ENCODE measurements at regions not wholly inside any gene's neighbourhood (a gene's known extent, or its start where the extent isn't known, plus 50 kb on each side); places are given as distances from the start of the nearest gene placed in this dataset.

DNA sequence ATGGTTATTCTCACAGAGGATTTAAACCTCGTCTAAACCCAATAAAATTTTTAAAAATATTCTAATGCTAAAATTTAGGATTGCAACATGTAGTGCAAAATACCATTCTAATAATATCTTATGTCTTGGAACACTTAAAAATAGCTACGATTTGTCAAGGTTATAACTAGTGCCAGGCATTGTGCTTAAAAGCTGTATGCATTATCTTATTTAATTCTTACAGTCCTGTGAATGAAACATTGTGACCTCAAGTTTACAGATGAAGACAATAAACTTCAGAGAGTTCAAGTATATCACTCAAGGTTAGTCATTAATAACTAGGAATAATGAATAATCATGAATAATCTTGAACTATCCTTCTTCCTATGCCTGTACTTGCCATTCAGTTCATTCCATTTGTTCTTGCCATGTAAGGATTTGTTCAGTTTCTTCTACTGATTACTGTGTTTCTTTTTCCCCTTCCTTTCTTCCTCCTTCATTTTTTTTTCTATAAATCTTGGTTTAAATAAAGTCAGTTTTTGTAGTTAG lies 897.6 kb upstream of the NR2F2 start:
- no peaks in the 10 kb centered on the region; the same call in 1 of the 2 replicates for H3K4me1 ChIP-seq
- no peak overlapping the region for H3K4me3 ChIP-seq
- no peak for DNase-seq
- H3K27ac ChIP-seq = no peak overlapping the region
- H3K9me3 ChIP-seq (replicated peaks) = no peaks in the 10 kb centered on the region
- no peaks in the 10 kb centered on the region for H3K36me3 ChIP-seq
- no peaks in the 10 kb centered on the region for H3K27me3 ChIP-seq

DNA sequence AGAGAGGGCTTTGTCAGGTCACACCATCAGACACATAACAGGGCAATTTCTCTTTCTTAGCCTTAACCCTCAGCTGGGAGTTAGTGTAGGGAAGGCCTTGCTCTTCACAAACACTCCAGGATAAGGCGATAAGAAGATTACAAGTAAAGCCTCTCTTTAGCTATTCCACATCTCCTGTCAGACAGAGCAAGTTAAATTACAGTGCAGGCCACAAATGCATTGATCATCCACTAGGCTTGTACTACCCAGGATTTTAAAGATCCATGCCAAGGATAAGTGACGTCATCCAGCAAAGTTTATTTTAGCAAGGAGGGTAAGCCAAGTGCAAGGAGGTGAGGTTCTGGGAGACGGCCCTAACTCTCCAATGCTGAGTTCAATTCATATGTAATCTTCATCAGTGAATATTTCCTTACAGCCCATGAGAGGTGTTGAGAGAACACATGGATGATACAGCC lies 890.6 kb upstream of the NR2F2 start:
- H3K27me3 ChIP-seq = no peaks in the 10 kb centered on the region
- no peak overlapping the region for H3K4me3 ChIP-seq
- H3K4me1 ChIP-seq = no peaks in the 10 kb centered on the region
- DNase-seq = no peak
- H3K9me3 ChIP-seq (replicated peaks) = no peaks in the 10 kb centered on the region
- H3K27ac ChIP-seq = no peak overlapping the region
- no peaks in the 10 kb centered on the region for H3K36me3 ChIP-seq

DNA sequence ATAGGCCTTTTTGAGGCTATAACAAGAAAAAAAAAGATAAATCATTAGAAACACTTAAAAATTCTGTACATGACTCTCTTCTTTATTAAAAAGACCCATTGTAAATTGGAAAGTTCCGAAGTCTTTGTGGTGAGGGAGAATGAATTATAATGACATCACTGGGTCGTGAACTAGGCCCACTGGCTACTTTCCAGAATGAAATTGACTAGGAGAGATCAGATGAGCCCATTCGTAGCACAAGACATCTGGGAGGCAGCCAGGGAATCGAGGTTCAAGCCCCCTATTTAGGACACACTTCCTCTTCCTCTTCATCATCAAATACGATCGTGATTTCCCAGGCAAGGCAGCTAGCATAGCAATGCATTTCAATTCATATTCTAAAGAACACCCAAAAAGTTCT lies 889.8 kb upstream of the NR2F2 start:
- peak in 1 of 2 experiments; percentile 12 for DNase-seq
- no peak overlapping the region for H3K4me3 ChIP-seq

DNA sequence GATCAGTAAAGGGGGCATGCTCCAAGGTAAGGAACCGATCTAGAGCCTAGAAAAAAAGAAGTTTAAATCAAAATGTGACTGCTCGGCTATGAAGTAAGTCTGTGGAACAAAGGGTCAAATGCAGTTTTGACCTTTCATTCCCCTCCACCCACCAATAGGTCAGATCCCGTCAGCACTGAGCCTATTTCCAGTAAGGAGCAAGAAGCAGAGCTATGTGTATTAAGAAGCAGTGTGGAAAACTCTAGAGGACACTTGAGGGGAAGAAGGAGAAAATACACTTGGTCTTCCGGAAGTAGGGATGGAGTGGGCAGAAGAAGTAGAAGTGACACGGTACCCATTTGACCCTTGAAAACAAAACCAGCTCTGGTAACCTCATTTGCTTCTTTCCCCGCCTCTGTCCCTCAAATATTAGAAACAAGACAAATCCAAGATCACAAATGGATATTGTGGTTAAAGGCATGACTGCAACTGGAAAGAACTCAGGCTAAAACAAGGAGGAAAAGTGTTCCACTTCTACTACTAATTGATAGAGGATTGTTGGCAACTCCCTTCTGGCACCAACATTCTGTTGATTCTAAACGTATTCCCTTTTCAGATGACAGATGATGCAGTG lies 888.3 kb upstream of the NR2F2 start:
- no peaks in the 10 kb centered on the region; the same call in 1 of the 2 replicates for H3K9me3 ChIP-seq (replicated peaks)
- H3K27me3 ChIP-seq = no peaks in the 10 kb centered on the region
- no peaks in the 10 kb centered on the region for H3K36me3 ChIP-seq
- H3K4me3 ChIP-seq = no peak overlapping the region
- no peaks in the 10 kb centered on the region for H3K4me1 ChIP-seq
- no peak overlapping the region for H3K27ac ChIP-seq
- DNase-seq = no peak

More for the DNA sequence above, 889.8 kb upstream of the NR2F2 start:
- H3K36me3 ChIP-seq = no peaks in the 10 kb centered on the region
- H3K27me3 ChIP-seq = no peaks in the 10 kb centered on the region
- H3K9me3 ChIP-seq (replicated peaks) = no peaks in the 10 kb centered on the region; the same call in 1 of the 2 replicates
- no peak overlapping the region for H3K27ac ChIP-seq
- no peaks in the 10 kb centered on the region for H3K4me1 ChIP-seq

DNA sequence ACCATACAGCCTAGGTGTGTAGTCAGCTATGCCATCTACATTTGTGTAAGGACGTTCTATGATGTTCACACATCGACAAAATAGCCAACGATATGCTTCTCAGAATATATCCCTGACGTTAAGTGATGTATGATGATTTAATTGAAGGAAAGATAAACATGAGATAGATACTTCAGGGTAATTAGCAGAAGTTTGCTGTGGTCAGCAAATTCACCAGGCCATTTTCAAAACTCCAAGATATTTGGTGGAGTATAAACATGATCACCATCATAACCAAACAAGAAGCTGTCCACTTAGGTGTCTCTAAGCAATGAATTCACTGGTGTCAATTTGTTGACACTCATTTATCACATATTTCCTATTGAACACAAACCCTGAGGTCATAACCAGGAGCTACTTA lies 885.6 kb upstream of the NR2F2 start:
- no peaks in the 10 kb centered on the region for H3K27me3 ChIP-seq
- H3K4me3 ChIP-seq = no peak overlapping the region
- DNase-seq = no peak
- no peak overlapping the region for H3K27ac ChIP-seq
- no peaks in the 10 kb centered on the region for H3K4me1 ChIP-seq
- no peaks in the 10 kb centered on the region for H3K36me3 ChIP-seq
- H3K9me3 ChIP-seq (replicated peaks) = no peaks in the 10 kb centered on the region; the same call in 1 of the 2 replicates

DNA sequence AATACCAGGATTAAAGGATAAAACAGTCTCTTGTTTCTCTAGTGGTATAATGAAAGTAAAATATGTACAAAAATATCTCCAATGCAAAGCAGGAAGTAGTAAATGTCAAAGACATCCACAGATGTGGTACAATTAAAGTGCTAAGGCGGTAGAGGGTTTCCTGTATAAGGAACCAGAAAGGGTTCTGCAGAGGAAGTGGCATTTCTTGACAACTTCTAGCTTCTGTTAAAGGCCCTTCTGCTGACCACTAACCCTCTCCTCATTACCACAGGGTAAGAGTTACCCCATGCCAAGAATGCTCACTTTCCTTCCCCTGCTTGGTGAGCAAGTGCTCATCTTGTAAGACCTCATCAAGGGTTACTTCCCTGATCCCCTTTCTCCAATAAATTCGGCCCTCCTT lies 883.6 kb upstream of the NR2F2 start:
- Histone ChIP-seq H3K4me3 (no peak overlapping the region), H3K27ac (no peak overlapping the region), H3K4me1 (no peaks in the 10 kb centered on the region), H3K27me3 (no peaks in the 10 kb centered on the region), H3K9me3 (replicated peaks) (peaks cover 3% of the 10 kb centered on the region; the same call in 1 of the 2 replicates), H3K36me3 (no peaks in the 10 kb centered on the region)
- no peak for DNase-seq

DNA sequence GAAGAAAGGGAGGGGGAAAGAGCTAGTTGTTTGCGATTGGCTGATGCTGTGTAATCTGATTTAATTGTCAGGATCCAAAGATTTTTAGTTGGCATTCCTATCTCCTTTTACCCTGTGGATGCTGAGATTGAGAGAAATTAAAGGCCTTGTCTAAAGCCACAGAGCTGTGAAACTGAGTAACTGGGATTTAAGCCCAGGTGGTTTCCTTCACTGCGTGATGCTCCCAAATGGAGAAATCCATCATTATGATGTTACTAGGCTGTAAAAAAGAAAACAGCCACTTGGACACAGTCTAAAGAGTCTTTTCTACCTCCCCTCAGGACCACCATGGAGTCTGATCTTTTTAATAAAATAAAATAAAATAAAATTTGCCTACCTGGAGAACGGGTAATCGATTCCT lies 883.0 kb upstream of the NR2F2 start:
- H3K36me3 ChIP-seq = no peaks in the 10 kb centered on the region
- no peak for DNase-seq
- H3K27me3 ChIP-seq = no peaks in the 10 kb centered on the region
- H3K4me1 ChIP-seq = no peaks in the 10 kb centered on the region
- no peak overlapping the region for H3K4me3 ChIP-seq
- no peak overlapping the region for H3K27ac ChIP-seq
- peaks cover 3% of the 10 kb centered on the region; the same call in 1 of the 2 replicates for H3K9me3 ChIP-seq (replicated peaks)

DNA sequence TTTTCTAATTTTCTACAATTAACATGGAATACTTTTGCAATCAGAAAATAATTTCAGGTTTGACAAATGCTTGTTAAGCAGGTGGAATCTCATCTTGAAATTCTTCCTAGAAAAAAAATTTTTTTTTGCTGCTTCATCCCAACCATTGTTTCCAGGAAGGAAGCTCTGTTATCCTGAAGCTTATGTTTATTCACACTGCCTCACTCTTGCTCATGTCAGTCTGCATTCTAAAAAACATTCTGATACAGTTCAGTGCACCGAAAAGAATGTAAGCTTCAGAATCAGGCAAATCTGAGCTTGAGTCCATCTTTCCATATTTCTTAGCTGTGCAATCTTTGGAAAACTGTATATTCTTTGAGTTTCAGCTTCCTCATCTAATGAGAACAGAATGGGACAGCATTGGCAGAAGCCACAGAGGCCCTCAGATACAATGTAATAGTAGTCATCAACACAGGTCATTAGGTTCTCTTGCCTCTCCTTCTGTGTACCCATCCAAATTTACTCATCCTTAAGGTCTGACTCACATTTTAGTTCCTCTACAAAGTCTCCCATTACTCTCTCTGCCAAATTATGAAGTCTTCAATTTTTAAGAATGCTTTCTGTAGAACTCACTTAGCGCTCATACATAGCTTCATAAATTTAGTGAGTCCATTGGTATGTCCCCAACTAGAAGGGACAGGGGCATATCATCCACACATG lies 881.8 kb upstream of the NR2F2 start:
- Histone ChIP-seq H3K36me3 (no peaks in the 10 kb centered on the region), H3K27ac (no peak overlapping the region), H3K4me1 (no peaks in the 10 kb centered on the region), H3K9me3 (replicated peaks) (peaks cover 3% of the 10 kb centered on the region; the same call in 1 of the 2 replicates), H3K4me3 (no peak overlapping the region), H3K27me3 (no peaks in the 10 kb centered on the region)
- DNase-seq = no peak

DNA sequence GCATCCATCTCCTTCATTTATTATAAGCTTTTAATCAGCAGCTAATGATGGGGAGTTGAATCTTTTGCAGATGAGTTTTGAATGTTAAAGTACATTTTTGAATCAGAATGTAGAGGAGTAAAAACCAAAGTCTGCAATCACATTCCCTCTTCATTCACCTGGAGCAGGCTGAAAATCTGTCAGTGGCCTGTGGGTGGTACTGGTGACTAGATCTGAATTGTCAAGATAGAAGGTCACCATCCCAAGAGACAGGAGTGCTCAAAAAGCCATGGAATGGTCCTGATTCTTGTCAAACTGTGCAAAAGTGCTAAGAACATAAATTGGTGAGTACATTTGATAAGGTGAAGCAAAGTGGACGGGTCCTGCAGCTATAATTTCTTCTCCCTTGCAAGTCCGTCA lies 881.3 kb upstream of the NR2F2 start:
- Histone ChIP-seq H3K4me1 (no peaks in the 10 kb centered on the region), H3K4me3 (no peak overlapping the region), H3K27ac (no peak overlapping the region), H3K36me3 (no peaks in the 10 kb centered on the region), H3K27me3 (no peaks in the 10 kb centered on the region), H3K9me3 (replicated peaks) (peaks cover 3% of the 10 kb centered on the region; the same call in 1 of the 2 replicates)
- no peak for DNase-seq

DNA sequence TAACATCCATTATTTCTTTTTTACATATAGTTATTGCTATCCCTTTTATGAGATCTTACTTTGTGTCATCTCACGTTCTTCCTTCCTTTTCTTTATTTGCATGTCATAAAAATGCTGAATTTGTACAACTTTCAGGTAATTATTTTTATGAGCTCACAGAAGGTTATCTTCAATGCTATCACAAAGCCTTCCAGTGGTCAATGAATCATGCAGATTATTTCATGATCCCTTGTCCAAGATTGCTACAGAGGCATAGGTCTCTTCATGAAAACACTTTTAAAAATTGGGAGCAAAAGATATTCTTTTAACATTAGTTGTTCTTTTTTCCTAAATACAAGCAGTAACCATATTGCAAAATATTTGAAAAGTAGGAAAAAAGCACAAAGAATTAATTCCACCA lies 880.1 kb upstream of the NR2F2 start:
- H3K27ac ChIP-seq = no peak overlapping the region
- peaks cover 3% of the 10 kb centered on the region; the same call in 1 of the 2 replicates for H3K9me3 ChIP-seq (replicated peaks)
- no peaks in the 10 kb centered on the region for H3K36me3 ChIP-seq
- H3K27me3 ChIP-seq = no peaks in the 10 kb centered on the region
- no peak overlapping the region for H3K4me3 ChIP-seq
- H3K4me1 ChIP-seq = no peaks in the 10 kb centered on the region
- no peak for DNase-seq

DNA sequence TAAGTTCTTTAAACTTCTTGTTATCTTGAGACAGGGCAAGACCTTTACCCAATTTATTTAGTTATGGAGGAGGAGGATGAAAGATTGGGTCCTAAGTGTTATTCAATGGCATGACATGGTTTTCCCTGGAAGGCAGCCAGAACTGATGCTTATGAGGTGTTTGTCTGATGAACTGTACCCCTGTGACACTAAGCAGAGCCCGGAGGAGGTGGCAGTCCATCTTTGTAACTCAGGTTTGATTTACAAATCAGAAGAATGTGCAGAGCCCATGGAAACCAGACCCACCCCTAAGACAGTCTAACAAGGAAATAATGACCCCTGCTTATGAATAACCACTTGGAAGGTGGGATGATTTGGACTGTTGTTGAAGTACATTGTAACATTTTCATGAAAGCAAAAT lies 878.6 kb upstream of the NR2F2 start:
- Histone ChIP-seq H3K9me3 (replicated peaks) (0 out of 2 replicates have a peak, but pooled peaks cover 3% of the 10 kb centered on the region), H3K4me1 (no peaks in the 10 kb centered on the region), H3K36me3 (no peaks in the 10 kb centered on the region), H3K4me3 (no peak overlapping the region), H3K27ac (no peak overlapping the region), H3K27me3 (no peaks in the 10 kb centered on the region)
- DNase-seq = no peak

DNA sequence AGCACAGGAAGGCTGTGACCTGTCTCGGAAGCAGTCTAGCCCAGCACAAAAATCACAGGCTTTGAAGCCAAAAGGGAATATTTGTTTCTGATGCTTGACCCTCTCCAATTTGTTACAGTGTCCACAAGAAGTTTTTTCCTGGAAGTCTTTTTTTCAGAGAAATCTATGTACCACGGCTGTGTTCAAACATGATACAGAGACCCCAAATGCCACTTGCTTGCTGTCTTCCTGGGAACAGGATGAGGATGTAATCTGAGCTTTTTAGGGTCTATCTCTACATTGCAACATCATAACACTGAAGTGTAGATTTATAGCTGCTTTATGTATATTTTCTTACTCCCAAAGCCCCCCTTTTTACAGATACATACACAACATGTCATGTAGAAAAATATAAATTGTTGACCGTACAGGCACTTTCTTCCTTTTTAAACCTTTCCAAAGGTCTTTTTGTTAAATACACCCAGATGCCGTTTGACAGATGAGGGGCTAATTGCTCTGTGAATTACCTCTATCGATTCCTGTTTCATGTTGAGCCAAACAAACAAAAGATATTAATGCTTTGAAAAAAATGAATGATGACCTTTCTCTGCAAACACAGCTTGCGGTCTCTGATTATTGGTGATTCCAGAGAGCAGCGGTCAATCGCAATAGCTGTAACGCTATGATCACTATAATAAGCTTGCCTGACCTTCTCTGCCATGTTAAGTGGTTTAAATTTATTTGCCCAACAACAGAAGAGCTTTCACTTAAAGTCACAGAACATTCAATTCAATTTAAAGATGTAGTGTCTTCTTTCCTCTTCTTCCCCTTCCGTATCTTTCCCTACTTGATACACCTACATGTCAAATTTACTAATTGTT lies 875.9 kb upstream of the NR2F2 start:
- no peaks in the 10 kb centered on the region for H3K27me3 ChIP-seq
- H3K36me3 ChIP-seq = no peaks in the 10 kb centered on the region

DNA sequence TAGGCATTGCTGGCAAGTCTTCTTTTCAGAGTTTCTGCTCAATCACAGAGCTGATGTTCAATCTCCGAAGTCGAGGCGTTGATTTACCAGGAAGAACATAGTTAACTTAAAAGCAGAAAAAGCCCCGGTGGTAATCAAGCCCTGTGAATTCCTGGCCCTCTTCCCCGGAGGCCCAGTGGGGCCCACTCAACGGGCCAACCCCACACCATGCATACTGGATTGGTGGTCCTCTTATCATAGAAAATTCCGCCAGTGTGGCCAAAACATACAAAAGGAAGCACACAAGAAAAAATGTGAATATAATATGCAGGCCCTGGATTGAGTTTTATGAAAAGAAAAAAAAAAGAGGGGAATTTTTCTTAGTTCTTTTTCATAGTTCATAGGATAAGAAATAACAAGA lies 873.0 kb upstream of the NR2F2 start:
- no peak for DNase-seq
- H3K4me3 ChIP-seq = no peak overlapping the region
- H3K27me3 ChIP-seq = no peaks in the 10 kb centered on the region
- H3K27ac ChIP-seq = no peak overlapping the region
- no peaks in the 10 kb centered on the region for H3K9me3 ChIP-seq (replicated peaks)
- no peaks in the 10 kb centered on the region for H3K36me3 ChIP-seq
- no peaks in the 10 kb centered on the region for H3K4me1 ChIP-seq

More for the DNA sequence above, 875.9 kb upstream of the NR2F2 start:
- H3K27ac ChIP-seq = no peak overlapping the region
- H3K4me3 ChIP-seq = no peak overlapping the region
- H3K9me3 ChIP-seq (replicated peaks) = 0 out of 2 replicates have a peak, but pooled peaks cover 3% of the 10 kb centered on the region
- H3K4me1 ChIP-seq = no peaks in the 10 kb centered on the region
- DNase-seq = no peak

DNA sequence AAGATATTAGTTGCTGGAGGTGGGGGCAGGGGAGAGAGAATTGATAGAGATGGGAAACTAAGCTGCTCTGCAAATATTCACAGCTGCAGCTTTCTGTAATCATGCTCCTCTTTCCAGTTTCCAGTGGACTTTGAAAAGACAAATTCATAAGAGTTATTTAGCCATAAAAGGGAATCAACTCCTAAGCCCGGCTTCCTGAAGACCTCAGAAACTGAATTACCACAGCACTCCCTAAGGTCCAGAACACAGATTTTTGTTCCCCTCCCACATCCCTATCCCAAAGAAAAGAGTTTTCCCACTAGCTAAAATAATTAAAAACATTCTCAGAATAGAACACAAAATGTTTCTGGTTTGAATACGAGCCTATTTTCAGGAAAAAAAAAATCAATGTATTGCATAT lies 871.8 kb upstream of the NR2F2 start:
- H3K9me3 ChIP-seq (replicated peaks) = no peaks in the 10 kb centered on the region
- no peaks in the 10 kb centered on the region for H3K36me3 ChIP-seq
- H3K4me1 ChIP-seq = no peaks in the 10 kb centered on the region
- no peak overlapping the region for H3K4me3 ChIP-seq
- H3K27ac ChIP-seq = no peak overlapping the region
- no peaks in the 10 kb centered on the region for H3K27me3 ChIP-seq
- no peak for DNase-seq

DNA sequence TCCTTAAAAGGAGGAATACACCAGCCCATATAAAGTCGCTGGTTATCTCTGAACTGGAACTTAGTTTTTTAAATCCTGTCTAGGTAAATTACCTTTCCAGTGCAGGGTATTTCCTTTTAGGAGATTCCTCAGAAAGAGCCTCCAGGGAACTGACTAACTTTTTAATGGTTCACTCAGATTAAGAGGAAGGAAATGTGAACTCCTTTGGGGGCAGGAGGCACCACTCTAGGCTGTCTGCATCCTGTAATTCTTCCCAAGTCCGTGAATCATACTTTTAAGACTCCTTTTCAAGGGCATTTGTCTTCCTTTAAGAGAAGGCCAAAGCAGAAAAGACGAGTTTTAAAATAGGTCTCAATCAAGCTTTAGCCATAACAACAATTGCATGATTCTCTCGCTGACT lies 871.2 kb upstream of the NR2F2 start:
- Histone ChIP-seq H3K9me3 (replicated peaks) (no peaks in the 10 kb centered on the region), H3K4me1 (no peaks in the 10 kb centered on the region), H3K4me3 (no peak overlapping the region), H3K27ac (no peak overlapping the region), H3K27me3 (no peaks in the 10 kb centered on the region), H3K36me3 (no peaks in the 10 kb centered on the region)
- DNase-seq = no peak
